ENCODE measurements at regions not wholly inside any gene's neighbourhood (a gene's known extent, or its start where the extent isn't known, plus 50 kb on each side); places are given as distances from the start of the nearest gene placed in this dataset.

GRCh38 chr5:109956884-109957283 lies 267.2 kb downstream of the MAN2A1 start:
- TF ChIP-seq POLR2A (IDR thresholded peaks at IDR 0.05) (no peak), CTCF (IDR thresholded peaks at IDR 0.05) (no peak), EP300 (IDR thresholded peaks at IDR 0.05) (no peak)
